HG03060 (cell line): ENCODE measurements at regions not wholly inside any gene's neighbourhood (a gene's known extent, or its start where the extent isn't known, plus 50 kb on each side); places are given as distances from the start of the nearest gene placed in this dataset.

Experiments used
- ATAC-seq: cut with Tn5 transposase; IDR thresholded peaks from one replicate; pipeline ENCODE4 v1.9.1; 2021; ENCODE audit warnings: low read depth, moderate number of reproducible peaks; ENCODE audit not compliant: unreplicated experiment

- no peak for ATAC-seq
Observed at GRCh38 chr4:65139998-65140397, 530.3 kb downstream of the EPHA5 start.

- ATAC-seq: no peak
Observed at GRCh38 chr4:65126200-65126599, 544.1 kb downstream of the EPHA5 start.

- ATAC-seq: no peak
Observed at GRCh38 chr4:65120287-65120686, 550.0 kb downstream of the EPHA5 start.

GRCh38 chr4:65102419-65102818, 567.9 kb downstream of the EPHA5 start:
- ATAC-seq: no peak

- no peak for ATAC-seq
Observed at GRCh38 chr4:65096630-65097029, 573.7 kb downstream of the EPHA5 start.

GRCh38 chr4:65089666-65090065, 580.6 kb downstream of the EPHA5 start:
- no peak for ATAC-seq

- no peak for ATAC-seq
Observed at GRCh38 chr4:65083076-65083475, 587.2 kb downstream of the EPHA5 start.

- no peak for ATAC-seq
Observed at GRCh38 chr4:65071564-65071963, 598.7 kb downstream of the EPHA5 start.

GRCh38 chr4:65069177-65069576, 601.1 kb downstream of the EPHA5 start:
- ATAC-seq: no peak

- ATAC-seq: no peak
Observed at GRCh38 chr4:65066106-65066505, 604.2 kb downstream of the EPHA5 start.

GRCh38 chr4:65063601-65064000, 606.7 kb downstream of the EPHA5 start:
- no peak for ATAC-seq

- ATAC-seq: no peak
Observed at GRCh38 chr4:65050786-65051185, 619.5 kb downstream of the EPHA5 start.

GRCh38 chr4:65046192-65047133, 623.8 kb downstream of the EPHA5 start:
- no peak for ATAC-seq

- ATAC-seq: no peak
Observed at GRCh38 chr4:65033899-65034298, 624.6 kb upstream of the TECRL start.

GRCh38 chr4:65028592-65028991, 619.3 kb upstream of the TECRL start:
- no peak for ATAC-seq

GRCh38 chr4:65023883-65024670, 614.8 kb upstream of the TECRL start:
- no peak for ATAC-seq

- no peak for ATAC-seq
Observed at GRCh38 chr4:65023081-65023480, 613.8 kb upstream of the TECRL start.

GRCh38 chr4:65021737-65022136, 612.5 kb upstream of the TECRL start:
- ATAC-seq: no peak

GRCh38 chr4:65021149-65021548, 611.9 kb upstream of the TECRL start:
- ATAC-seq: no peak

GRCh38 chr4:65019775-65020174, 610.5 kb upstream of the TECRL start:
- no peak for ATAC-seq

- ATAC-seq: no peak
Observed at GRCh38 chr4:65018313-65018712, 609.1 kb upstream of the TECRL start.

GRCh38 chr4:65014078-65014477, 604.8 kb upstream of the TECRL start:
- no peak for ATAC-seq
